ENCODE measurements at regions not wholly inside any gene's neighbourhood (a gene's known extent, or its start where the extent isn't known, plus 50 kb on each side); places are given as distances from the start of the nearest gene placed in this dataset.

DNA sequence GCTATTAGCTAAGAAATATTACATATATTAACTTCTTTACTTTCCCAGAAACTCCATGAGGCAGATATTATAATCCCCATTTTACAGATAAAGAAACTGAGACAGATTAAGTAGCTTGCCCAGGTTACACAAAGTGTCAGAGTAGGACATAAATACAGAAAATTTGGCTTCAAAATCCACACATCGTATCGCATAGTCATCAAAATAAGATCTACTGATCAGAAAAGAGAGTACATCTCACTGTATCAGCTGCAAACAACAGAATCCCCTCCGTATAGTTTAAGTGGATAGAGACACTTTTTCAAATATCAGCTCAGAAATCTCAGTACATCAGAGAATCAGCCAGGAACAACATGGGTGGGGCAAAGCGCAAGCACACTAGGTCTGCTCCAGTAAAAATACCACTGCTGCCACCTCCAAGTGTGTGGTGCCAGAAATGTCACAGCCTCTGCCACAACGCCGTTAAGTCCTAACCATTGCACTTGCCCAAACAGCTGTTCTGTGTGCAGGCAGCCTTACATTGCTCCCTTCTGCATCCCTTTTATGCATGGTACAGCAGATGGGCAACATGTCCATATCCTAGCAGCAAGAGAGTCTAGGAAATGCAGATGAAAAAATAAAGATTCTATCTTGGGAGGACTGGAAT is 204.8 kb downstream of the KLF12 start:
- no peak for DNase-seq

GRCh38 chr13:73924607-73925006 is 209.6 kb downstream of the KLF12 start:
- DNase-seq, result no peak

DNA sequence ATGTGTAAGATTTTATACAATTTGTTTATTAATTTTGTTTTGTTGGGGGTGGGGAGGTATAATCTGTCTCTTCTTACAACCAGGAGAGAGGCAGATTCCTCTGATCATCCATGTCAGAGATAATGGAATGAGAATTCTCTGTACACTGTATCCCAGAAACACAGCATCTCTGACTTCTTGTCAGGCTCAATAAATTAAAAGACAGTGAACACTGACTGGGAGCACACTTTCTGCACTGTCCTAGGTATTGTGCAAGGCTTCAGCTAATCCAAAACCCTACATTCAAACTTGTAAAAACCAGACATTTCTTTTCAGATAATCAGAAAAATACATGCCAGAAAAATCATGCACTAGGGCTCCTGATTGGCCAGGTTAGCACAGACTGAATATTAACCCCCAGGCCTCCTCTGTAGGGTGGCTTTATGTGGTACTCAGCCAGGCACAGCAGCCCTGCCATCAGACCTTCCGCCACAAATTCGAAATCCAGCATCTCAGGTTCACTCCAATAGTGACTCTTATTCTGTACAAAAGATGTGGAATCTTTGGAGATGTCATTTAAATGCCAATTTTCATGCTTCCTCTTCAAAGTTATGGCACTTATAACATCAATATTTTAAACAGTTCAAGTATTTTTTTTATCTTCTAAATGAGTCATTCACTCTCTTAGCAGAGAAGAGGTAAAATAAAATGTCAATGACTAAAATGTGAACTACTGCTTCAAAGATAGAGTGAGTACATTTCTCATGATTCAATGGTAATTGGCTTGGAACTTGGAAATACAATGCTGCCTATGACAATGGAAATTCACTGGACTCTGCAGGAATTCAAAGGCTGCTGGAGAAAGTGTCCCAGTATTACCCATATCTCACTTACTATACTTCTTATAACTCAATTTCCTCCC is 211.5 kb downstream of the KLF12 start:
- no peak for DNase-seq

- DNase-seq, result no peak
These were observed 215.5 kb downstream of the KLF12 start for GRCh38 chr13:73918691-73919090.

- no peak for DNase-seq
These were observed 220.3 kb downstream of the KLF12 start for GRCh38 chr13:73913751-73914518.

- no peak for DNase-seq
These were observed 221.0 kb downstream of the KLF12 start for GRCh38 chr13:73913079-73913740.

DNA sequence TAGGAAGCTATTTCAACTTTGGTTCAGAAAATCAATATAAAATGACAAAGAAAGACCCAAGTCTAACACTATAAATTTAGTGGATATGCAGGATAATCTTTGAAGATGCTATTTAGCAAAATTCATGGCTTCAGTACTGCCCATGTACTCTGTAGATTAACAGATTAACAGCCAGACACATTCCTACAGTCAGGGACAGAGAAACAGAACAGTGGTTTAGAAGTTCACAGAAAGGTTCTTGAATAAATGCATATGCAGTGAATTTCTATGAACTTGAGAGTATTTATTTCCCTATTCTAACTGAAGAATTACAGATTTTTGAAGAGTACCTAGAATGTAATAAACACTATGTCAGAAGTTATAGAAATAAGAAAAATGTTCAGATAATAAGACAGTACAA is 222.8 kb downstream of the KLF12 start:
- no peak for DNase-seq

DNA sequence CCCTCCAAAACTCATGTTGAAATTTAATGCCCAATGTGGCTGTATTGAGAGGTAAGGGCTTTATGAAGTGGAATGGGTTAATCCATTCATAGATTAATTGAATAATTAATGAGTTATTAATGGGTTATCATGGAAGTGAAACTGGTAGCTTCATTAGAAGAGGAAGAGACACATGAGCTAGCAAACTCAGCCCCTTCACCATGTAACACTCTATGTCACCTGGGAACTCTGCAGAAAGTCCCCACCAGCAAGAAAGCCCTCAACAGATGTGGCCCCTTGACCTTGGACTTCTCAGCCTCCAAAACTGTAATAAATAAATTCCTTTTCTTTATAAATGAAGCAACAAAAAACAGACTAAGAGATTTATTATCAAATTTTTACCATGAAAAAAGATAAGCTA is 223.5 kb downstream of the KLF12 start:
- DNase-seq, result no peak

GRCh38 chr13:73908809-73909208 is 225.4 kb downstream of the KLF12 start:
- DNase-seq, result no peak

DNA sequence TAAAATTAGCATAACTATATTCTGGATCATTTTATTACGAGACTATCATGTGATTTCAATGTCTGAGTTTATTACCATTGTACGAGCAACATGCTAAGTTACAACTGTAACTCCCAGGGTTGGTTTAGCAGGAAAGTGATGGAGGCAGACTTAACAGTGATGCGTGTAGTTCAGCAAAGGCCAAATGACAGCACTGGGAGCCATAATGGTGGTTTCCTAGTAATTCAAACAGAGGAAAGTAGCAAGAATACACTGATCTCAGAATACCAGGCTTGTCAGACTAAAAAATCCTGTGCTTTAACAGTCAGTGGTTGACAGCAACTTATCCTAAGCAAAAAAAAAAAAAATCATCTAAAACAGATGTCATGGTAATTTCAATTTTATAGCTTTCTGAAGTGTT is 229.6 kb downstream of the KLF12 start:
- no peak for DNase-seq

DNA sequence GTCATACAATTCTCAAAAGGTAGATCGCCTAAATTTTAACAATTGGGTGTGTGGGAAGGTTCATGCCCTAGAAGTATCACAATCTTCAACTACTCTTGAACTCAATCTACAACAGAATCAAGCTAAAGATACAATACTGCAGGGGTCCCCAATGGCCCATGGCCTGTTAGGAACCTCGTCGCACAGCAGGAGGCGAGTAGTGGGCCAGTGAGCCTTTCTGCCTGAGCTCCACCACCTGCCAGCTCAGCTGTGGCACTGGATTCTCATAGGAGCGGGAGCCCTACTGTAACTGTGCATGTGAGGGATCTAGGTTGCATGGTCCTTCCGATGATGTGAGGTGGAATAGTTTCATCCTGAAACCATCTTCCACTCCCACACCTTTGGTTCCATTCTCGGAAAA is 230.6 kb downstream of the KLF12 start:
- no peak for DNase-seq

DNA sequence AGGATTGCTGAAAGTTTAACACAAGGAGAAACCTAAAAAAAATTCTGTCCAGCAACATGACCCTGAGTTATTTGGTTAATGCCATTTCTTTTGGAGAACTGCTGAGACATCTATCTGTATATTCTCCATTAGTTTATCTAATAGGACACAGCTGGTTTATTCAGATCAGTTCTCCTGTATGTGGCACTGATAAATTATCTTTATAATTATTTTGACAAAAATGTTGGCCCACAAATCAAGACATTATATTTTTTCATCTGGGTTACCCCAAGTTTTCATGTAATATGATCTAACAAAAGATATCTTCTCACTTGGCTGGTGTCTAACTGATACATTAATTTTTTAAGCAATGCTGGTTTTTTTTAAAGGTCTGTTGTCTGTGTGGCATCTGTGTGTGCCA is 231.4 kb downstream of the KLF12 start:
- no peak for DNase-seq

DNA sequence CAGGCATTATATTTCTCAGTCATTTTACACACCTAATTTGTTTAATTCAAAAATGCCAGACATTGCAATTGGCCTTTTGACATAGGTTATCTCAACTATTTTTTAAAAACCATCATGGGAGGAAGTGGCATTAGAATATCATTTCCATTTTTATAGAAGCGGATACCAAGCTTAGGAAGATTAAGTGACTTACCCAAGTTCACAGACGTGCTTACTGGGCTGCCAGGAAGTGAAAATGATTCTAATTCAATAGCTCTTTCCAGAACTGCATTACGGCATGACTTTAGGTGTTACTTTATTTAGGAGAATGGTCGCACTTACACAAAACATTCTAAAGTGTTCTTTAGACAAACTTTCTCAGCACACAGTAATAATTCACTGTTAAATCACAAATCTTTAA is 231.9 kb downstream of the KLF12 start:
- DNase-seq, result no peak

DNA sequence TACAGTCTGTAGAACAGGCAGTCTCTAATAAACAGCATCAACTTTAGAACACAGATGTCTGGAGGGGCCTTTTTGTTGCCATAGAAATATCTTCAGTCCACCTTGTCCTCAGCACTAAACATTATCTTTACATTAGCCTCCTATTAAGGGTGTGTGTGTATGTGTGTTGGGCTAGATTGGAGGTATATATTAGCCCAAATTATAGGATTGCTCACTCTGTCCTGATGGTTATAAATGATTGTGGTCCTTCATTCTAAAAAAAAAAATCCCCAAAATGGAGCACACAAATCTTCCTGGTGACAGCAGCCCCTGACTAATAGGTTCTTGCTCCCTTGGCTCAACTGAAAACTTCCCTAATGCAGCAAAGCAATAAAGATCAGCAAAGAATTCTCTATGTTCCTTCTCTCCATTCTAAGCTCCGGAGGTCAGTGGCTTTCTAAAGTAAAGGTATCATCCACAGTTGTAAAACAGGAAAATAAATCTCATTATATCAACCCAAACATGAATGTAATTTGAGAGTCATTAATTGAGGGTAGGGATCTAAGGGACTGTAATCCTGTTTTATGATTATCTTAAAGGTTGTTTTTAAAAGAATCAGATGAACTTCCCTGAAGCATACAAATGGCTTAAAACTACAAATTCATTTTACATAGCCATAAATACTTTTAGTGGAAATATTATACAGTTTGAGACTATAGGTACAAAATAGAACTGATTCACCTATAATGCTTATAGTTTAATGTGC is 232.7 kb downstream of the KLF12 start:
- DNase-seq, result no peak

GRCh38 chr13:73900591-73900990 is 233.6 kb downstream of the KLF12 start:
- no peak for DNase-seq

- DNase-seq, result no peak
These were observed 235.3 kb downstream of the KLF12 start for GRCh38 chr13:73898899-73899298.

GRCh38 chr13:73898276-73898675 is 235.9 kb downstream of the KLF12 start:
- DNase-seq, result no peak

GRCh38 chr13:73894995-73895571 is 239.1 kb downstream of the KLF12 start:
- no peak for DNase-seq

DNA sequence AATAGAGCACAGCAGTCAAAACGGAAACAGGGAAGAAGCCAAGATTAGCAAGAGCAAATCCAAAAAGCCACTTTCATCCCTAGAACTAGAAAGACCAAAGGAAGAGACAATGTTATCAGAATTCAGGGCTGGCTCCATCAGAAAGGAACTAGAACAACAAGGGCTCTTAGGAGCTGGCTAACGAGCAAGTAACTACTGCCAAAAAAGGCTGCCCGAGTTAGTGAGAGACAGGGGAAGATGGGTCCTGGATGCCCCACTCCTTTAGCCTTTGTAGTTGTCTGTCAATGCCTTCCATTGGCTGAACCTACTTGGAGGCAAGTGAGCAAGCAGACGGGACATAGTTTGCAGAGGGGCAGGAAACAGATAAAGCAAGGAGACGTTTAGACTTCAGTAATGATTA is 240.4 kb downstream of the KLF12 start:
- DNase-seq, result no peak

DNA sequence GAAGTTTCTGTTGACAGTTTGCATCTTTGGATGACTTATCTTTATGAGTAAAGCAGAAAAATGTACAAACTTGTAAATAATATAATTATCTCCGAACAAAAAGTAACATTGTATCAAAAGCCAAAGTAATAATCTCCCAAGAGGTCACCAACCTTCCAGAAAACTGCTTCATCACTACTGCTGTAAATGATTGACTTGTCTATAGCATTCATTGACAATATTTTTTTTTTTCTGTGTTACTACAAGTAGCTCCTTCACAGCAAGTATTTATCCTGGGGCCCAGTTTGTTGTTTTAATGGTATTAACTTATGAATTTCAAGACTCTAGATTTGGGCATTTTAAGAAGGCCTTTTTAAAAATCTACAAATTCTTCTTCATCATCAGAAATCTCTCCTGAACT is 242.4 kb downstream of the KLF12 start:
- no peak for DNase-seq

DNA sequence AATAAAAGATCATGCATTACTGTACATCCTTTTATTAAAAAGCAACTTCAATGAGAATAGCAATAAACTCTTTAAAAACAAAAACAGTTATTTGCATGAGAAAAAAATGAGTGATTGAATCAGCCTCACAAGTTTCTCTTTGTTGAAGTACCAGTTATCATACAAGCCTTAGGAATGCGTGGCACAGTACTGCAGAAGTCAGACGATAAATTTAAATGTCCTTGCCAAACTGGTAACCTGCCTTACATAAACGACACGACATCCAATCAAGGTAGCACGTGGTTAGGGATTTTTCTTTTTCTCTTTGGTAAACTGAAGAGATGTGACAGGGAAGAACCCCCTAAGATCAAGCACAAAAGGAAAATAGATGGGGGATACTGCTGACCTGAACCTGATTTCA is 251.0 kb downstream of the KLF12 start:
- DNase-seq, result no peak

GRCh38 chr13:73880365-73880764 is 253.8 kb downstream of the KLF12 start:
- DNase-seq, result no peak

Data from NCI-H2029 treated with DMSO at 0.1 percent for 48 hours (cell line).